ENCODE measurements at regions not wholly inside any gene's neighbourhood (a gene's known extent, or its start where the extent isn't known, plus 50 kb on each side); places are given as distances from the start of the nearest gene placed in this dataset.

- CTCF ChIA-PET: no interaction called here
- no peak for TF ChIP-seq CTCF (IDR thresholded peaks at IDR 0.05)
- ATAC-seq (ENCODE audit: poor library complexity): no peak
These were observed 205.1 kb upstream of the FAM98A start for GRCh38 chr2:33804155-33804554.

GRCh38 chr2:33796511-33796910, 197.4 kb upstream of the FAM98A start:
- no peak overlapping the region for H3K27ac ChIP-seq (ENCODE audit: low read depth in 1 of 2, low read length in 2 of 2)
- ChIA-PET POLR2A (no interaction called here), CTCF (no interaction called here)
- no peaks in the 10 kb centered on the region for H3K27me3 ChIP-seq (ENCODE audit: control insufficient read depth in 1 of 2, insufficient read depth in 2 of 2, low read length in 2 of 2)
- Mint-ChIP-seq H3K4me3 (no peak overlapping the region), H3K36me3 (ENCODE audit: low read depth) (no peaks in the 10 kb centered on the region), H3K4me1 (ENCODE audit: low read depth) (no peaks in the 10 kb centered on the region), H3K27ac (no peak overlapping the region), H3K27me3 (no peaks in the 10 kb centered on the region), H3K9me3 (peaks cover 2% of the 10 kb centered on the region)
- no peaks in the 10 kb centered on the region for H3K4me1 ChIP-seq (ENCODE audit: insufficient read depth, low read length)
- no peak overlapping the region for H3K4me3 ChIP-seq (ENCODE audit: low read length)
- ATAC-seq (ENCODE audit: poor library complexity) (no peak), DNase-seq (no peak)
- intact Hi-C loops (cut with DNase I, micrococcal nuclease): no loop called here
- no peaks in the 10 kb centered on the region for H3K36me3 ChIP-seq (ENCODE audit: insufficient read depth, low read length)
- H3K9me3 ChIP-seq (ENCODE audit: control insufficient read depth in 1 of 2, insufficient read depth in 1 of 2, low read length in 2 of 2): peaks cover 0 to 4% of the 10 kb centered on the region in 2 experiments
- TF ChIP-seq CTCF (IDR thresholded peaks at IDR 0.05): no peak

More at GRCh38 chr2:33804155-33804554, 205.1 kb upstream of the FAM98A start:
- Mint-ChIP-seq H3K4me3 (no peak overlapping the region), H3K36me3 (ENCODE audit: low read depth) (no peaks in the 10 kb centered on the region), H3K4me1 (ENCODE audit: low read depth) (no peaks in the 10 kb centered on the region), H3K27me3 (no peaks in the 10 kb centered on the region), H3K27ac (no peak overlapping the region), H3K9me3 (no peaks in the 10 kb centered on the region)
- POLR2A ChIA-PET: no interaction called here
- no peak overlapping the region for H3K27ac ChIP-seq (ENCODE audit: low read depth in 1 of 2, low read length in 2 of 2)
- H3K4me1 ChIP-seq (ENCODE audit: insufficient read depth, low read length): no peaks in the 10 kb centered on the region
- H3K27me3 ChIP-seq (ENCODE audit: control insufficient read depth in 1 of 2, insufficient read depth in 2 of 2, low read length in 2 of 2): no peaks in the 10 kb centered on the region
- DNase-seq: no peak
- intact Hi-C loops (cut with DNase I, micrococcal nuclease): no loop called here
- no peaks in the 10 kb centered on the region for H3K36me3 ChIP-seq (ENCODE audit: insufficient read depth, low read length)
- H3K9me3 ChIP-seq (ENCODE audit: control insufficient read depth in 1 of 2, insufficient read depth in 1 of 2, low read length in 2 of 2): no peaks in the 10 kb centered on the region
- no peak overlapping the region for H3K4me3 ChIP-seq (ENCODE audit: low read length)

GRCh38 chr2:33791625-33792024, 192.5 kb upstream of the FAM98A start:
- Mint-ChIP-seq H3K27me3 (no peaks in the 10 kb centered on the region), H3K9me3 (peaks cover 2% of the 10 kb centered on the region), H3K27ac (no peak overlapping the region), H3K36me3 (ENCODE audit: low read depth) (no peaks in the 10 kb centered on the region), H3K4me1 (ENCODE audit: low read depth) (no peaks in the 10 kb centered on the region), H3K4me3 (no peak overlapping the region)
- H3K4me3 ChIP-seq (ENCODE audit: low read length): no peak overlapping the region
- H3K9me3 ChIP-seq (ENCODE audit: control insufficient read depth in 1 of 2, insufficient read depth in 1 of 2, low read length in 2 of 2): no peaks in the 10 kb centered on the region
- no peaks in the 10 kb centered on the region for H3K27me3 ChIP-seq (ENCODE audit: control insufficient read depth in 1 of 2, insufficient read depth in 2 of 2, low read length in 2 of 2)
- ChIA-PET POLR2A (no interaction called here), CTCF (no interaction called here)
- no peak for DNase-seq
- H3K27ac ChIP-seq (ENCODE audit: low read depth in 1 of 2, low read length in 2 of 2): no peak overlapping the region
- intact Hi-C loops (cut with DNase I, micrococcal nuclease): no loop called here
- ATAC-seq (ENCODE audit: poor library complexity): no peak
- no peak for TF ChIP-seq CTCF (IDR thresholded peaks at IDR 0.05)
- H3K4me1 ChIP-seq (ENCODE audit: insufficient read depth, low read length): no peaks in the 10 kb centered on the region
- H3K36me3 ChIP-seq (ENCODE audit: insufficient read depth, low read length): no peaks in the 10 kb centered on the region

Measured in CD4-positive, alpha-beta T cell (primary cell).